Ishikawa (cell line): ENCODE measurements at regions not wholly inside any gene's neighbourhood (a gene's known extent, or its start where the extent isn't known, plus 50 kb on each side); places are given as distances from the start of the nearest gene placed in this dataset.

Source experiments
- CEBPB ChIP-seq: IDR thresholded peaks from 2 replicates; pipeline ENCODE4 v1.6.1; 2012
- CREB1 ChIP-seq: IDR thresholded peaks from 2 replicates; pipeline ENCODE4 v1.6.1; 2012; ENCODE audit warnings: low read depth
- EGR1 ChIP-seq: IDR thresholded peaks from 2 replicates; pipeline ENCODE4 v1.6.1; 2012
- EP300 ChIP-seq: IDR thresholded peaks from 2 replicates; pipeline ENCODE4 v1.6.1; 2012; ENCODE audit warnings: borderline replicate concordance
- FOXM1 ChIP-seq: IDR thresholded peaks from 2 replicates; pipeline ENCODE4 v1.6.1; 2012; ENCODE audit warnings: low read depth, borderline replicate concordance
- MAX ChIP-seq: IDR thresholded peaks from 2 replicates; pipeline ENCODE4 v1.6.1; 2012
- NFIC ChIP-seq: IDR thresholded peaks from 2 replicates; pipeline ENCODE4 v1.6.1; 2012
- RAD21 ChIP-seq: IDR thresholded peaks from 2 replicates; pipeline ENCODE4 v1.6.1; 2012; ENCODE audit warnings: low read depth
- REST ChIP-seq: IDR thresholded peaks from 2 replicates; pipeline ENCODE4 v1.6.1; 2012; ENCODE audit warnings: low read depth, mild to moderate bottlenecking
- TAF1 ChIP-seq: IDR thresholded peaks from 2 replicates; pipeline ENCODE4 v1.6.1; 2012; ENCODE audit warnings: low read depth, mild to moderate bottlenecking
- TCF12 ChIP-seq: IDR thresholded peaks from 2 replicates; pipeline ENCODE4 v1.6.1; 2012; ENCODE audit warnings: low read depth
- TEAD4 ChIP-seq: IDR thresholded peaks from 2 replicates; pipeline ENCODE4 v1.6.1; 2012
- YY1 ChIP-seq: IDR thresholded peaks from 2 replicates; pipeline ENCODE4 v1.6.1; 2012; ENCODE audit warnings: low read depth
- ZBTB7A ChIP-seq: IDR thresholded peaks from 2 replicates; pipeline ENCODE4 v1.6.1; 2012; ENCODE audit warnings: low read depth
- TF ChIP-seq, protein P1 (sequence below): IDR thresholded peaks from 2 replicates; pipeline ENCODE4 v1.6.1; 2012

- TF ChIP-seq TAF1 (no peak), CEBPB (no peak), NFIC (no peak)
These were observed 66.6 kb upstream of the NELL2 start for GRCh38 chr12:44942714-44943113.

DNA sequence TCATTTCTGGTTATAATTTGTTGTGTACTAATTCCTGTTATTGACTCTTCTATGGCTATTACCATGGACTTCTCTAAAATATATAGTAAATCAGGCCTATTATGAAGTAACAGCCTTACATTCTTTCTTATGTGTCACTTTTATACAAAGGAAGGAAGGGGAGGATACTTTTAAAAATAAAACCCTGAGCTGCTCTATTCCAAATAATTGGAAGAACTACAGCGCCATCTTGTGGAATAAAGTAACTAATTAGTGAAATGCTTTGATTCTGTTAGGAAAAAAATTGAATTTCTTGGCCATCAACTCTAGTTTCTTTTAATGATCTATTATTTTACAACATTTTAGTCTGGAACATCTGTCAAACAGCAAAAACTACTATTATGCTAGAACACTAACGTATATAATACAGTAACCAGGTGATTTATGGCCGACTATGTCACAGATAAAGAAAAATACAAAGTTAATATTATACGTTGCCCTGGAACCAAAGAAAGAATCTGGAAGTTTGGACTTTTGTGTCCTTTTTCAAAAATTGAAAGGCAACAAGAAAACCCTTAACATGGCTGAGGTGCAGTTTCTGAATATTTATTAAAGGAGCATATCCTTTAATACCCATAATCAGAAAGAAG lies 55.0 kb upstream of the NELL2 start:
- TF ChIP-seq FOXM1: 0 out of 2 replicates have a peak, but pooled peaks have one; percentile 21
- TF ChIP-seq RAD21: peak; percentile 85
- no peak for TF ChIP-seq CEBPB

GRCh38 chr12:44929236-44929885 lies 53.2 kb upstream of the NELL2 start:
- no peak for TF ChIP-seq EP300
- TF ChIP-seq, protein P1, sequence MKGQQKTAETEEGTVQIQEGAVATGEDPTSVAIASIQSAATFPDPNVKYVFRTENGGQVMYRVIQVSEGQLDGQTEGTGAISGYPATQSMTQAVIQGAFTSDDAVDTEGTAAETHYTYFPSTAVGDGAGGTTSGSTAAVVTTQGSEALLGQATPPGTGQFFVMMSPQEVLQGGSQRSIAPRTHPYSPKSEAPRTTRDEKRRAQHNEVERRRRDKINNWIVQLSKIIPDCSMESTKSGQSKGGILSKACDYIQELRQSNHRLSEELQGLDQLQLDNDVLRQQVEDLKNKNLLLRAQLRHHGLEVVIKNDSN: no peak
- TF ChIP-seq TCF12: no peak
- no peak for TF ChIP-seq NFIC
- no peak for TF ChIP-seq MAX
- no peak for TF ChIP-seq ZBTB7A
- no peak for TF ChIP-seq YY1
- TF ChIP-seq CEBPB: no peak
- no peak for TF ChIP-seq TEAD4
- no peak for TF ChIP-seq RAD21
- no peak for TF ChIP-seq FOXM1
- no peak for TF ChIP-seq EGR1
- TF ChIP-seq CREB1: no peak
- no peak for TF ChIP-seq TAF1
- no peak for TF ChIP-seq REST
